ENCODE measurements at regions not wholly inside any gene's neighbourhood (a gene's known extent, or its start where the extent isn't known, plus 50 kb on each side); places are given as distances from the start of the nearest gene placed in this dataset.

- TF ChIP-seq CTCF (IDR thresholded peaks at IDR 0.05 in 2 of 3, conservative IDR thresholded peaks at IDR 0.05 in 1 of 3; ENCODE audit: borderline replicate concordance in 1 of 3, insufficient read depth in 1 of 3, low read depth in 2 of 3, low read length in 2 of 3) = no peak
- no peak for TF ChIP-seq FOSL1 (IDR thresholded peaks at IDR 0.05; ENCODE audit: low read depth)
- no peak for TF ChIP-seq EGR1 (IDR thresholded peaks at IDR 0.05; ENCODE audit: low read depth)
- no peak for TF ChIP-seq CBX3 (IDR thresholded peaks at IDR 0.05; ENCODE audit: low read depth)
Observed at GRCh38 chr15:38048001-38048455, 113.6 kb downstream of the TMCO5A start (continued).

- H3K4me2 ChIP-seq (ENCODE audit: low read length) = no peak overlapping the region
- peaks cover 0 to 6% of the 10 kb centered on the region in 2 experiments; a peak in 1 of 4 replicates for H3K4me1 ChIP-seq (ENCODE audit: control insufficient read depth in 1 of 2, insufficient read depth in 2 of 2, low read length in 2 of 2)
- TF ChIP-seq RAD21 (IDR thresholded peaks at IDR 0.05; ENCODE audit: low read depth) (no peak), ATF3 (IDR thresholded peaks at IDR 0.05) (no peak)
- CTCF ChIA-PET = no interaction called here
- H4K20me1 ChIP-seq (ENCODE audit: insufficient read depth) = no peaks in the 10 kb centered on the region
- no peaks in the 10 kb centered on the region for H3K9me2 ChIP-seq (ENCODE audit: insufficient read depth)
- POLR2A ChIA-PET = no interaction called here
- ATAC-seq (no peak), DNase-seq (ENCODE audit: low read depth, low spot score) (no peak)
- no peak overlapping the region for H3K9ac ChIP-seq (ENCODE audit: low read length)
- H2AFZ ChIP-seq (ENCODE audit: low read depth, low read length, poor library complexity, severe bottlenecking) = no peak overlapping the region
- no TSS peak for BruUV-seq (replicated peaks)
- H3K4me3 ChIP-seq (replicated peaks in 1 of 2; ENCODE audit: low read depth in 1 of 2, low read length in 2 of 2) = no peak overlapping the region
- H3K36me3 ChIP-seq (ENCODE audit: control insufficient read depth in 1 of 2, insufficient read depth in 2 of 2, low read length in 2 of 2) = no peaks in the 10 kb centered on the region
- no peaks in the 10 kb centered on the region for H3K79me2 ChIP-seq (ENCODE audit: insufficient read depth, low read length)
- RAD21 ChIA-PET (ENCODE audit: low non-redundant PET in 1 of 2, low total read pairs in 2 of 2, uncharacterized antibody in 2 of 2, unreplicated experiment in 2 of 2) = no interaction called here
- no peak overlapping the region for H3K27ac ChIP-seq (ENCODE audit: low read depth, low read length)
- intact Hi-C loops (cut with micrococcal nuclease) = no loop called here
- H3K9me3 ChIP-seq (ENCODE audit: control insufficient read depth in 1 of 2, insufficient read depth in 1 of 2, low read depth in 1 of 2, low read length in 2 of 2) = no peaks in the 10 kb centered on the region
- no peaks in the 10 kb centered on the region for H3K27me3 ChIP-seq (ENCODE audit: insufficient read depth, low read length)
Observed at GRCh38 chr15:38049891-38050290, 115.5 kb downstream of the TMCO5A start.

Data from HCT116 (cell line).